ENCODE measurements at regions not wholly inside any gene's neighbourhood (a gene's known extent, or its start where the extent isn't known, plus 50 kb on each side); places are given as distances from the start of the nearest gene placed in this dataset.

GRCh38 chr10:61302124-61302523 is 151.1 kb downstream of the TMEM26 start:
- Histone ChIP-seq H3K4me3 (replicated peaks; ENCODE audit: low read depth, low read length) (no peak overlapping the region), H3K36me3 (ENCODE audit: control insufficient read depth, insufficient read depth, low read length) (no peaks in the 10 kb centered on the region), H3K27me3 (replicated peaks; ENCODE audit: control insufficient read depth, insufficient read depth, low read length) (no peaks in the 10 kb centered on the region)
- no peak for DNase-seq (ENCODE audit: extremely low read depth, insufficient read length)
- TF ChIP-seq, protein P1, sequence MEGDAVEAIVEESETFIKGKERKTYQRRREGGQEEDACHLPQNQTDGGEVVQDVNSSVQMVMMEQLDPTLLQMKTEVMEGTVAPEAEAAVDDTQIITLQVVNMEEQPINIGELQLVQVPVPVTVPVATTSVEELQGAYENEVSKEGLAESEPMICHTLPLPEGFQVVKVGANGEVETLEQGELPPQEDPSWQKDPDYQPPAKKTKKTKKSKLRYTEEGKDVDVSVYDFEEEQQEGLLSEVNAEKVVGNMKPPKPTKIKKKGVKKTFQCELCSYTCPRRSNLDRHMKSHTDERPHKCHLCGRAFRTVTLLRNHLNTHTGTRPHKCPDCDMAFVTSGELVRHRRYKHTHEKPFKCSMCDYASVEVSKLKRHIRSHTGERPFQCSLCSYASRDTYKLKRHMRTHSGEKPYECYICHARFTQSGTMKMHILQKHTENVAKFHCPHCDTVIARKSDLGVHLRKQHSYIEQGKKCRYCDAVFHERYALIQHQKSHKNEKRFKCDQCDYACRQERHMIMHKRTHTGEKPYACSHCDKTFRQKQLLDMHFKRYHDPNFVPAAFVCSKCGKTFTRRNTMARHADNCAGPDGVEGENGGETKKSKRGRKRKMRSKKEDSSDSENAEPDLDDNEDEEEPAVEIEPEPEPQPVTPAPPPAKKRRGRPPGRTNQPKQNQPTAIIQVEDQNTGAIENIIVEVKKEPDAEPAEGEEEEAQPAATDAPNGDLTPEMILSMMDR (IDR thresholded peaks at IDR 0.05; ENCODE audit: insufficient read depth, low read length, poor library complexity, severe bottlenecking), result no peak

DNA sequence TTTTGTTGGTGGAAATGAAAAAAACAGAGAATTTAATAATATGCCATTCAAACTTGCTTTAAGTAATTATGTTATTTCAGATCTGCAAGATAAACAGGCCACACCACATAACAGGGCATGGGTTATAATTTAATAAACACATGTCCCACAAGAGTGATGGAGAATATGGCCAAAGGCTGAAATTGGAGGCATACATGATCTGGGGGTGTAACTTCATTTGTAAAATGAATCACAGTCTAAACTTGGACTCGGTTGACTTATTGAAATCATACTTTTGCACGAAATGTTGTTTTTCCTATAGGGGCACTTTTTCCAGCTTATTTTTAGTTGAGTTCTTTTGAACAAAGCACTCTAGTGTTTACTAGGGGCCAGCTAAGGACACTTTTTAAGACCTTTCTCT is 151.6 kb downstream of the TMEM26 start:
- no peaks in the 10 kb centered on the region for H3K27me3 ChIP-seq (replicated peaks; ENCODE audit: control insufficient read depth, insufficient read depth, low read length)
- H3K36me3 ChIP-seq (ENCODE audit: control insufficient read depth, insufficient read depth, low read length), result no peaks in the 10 kb centered on the region
- no peak for DNase-seq (ENCODE audit: extremely low read depth, insufficient read length)
- TF ChIP-seq, protein P1 (IDR thresholded peaks at IDR 0.05; ENCODE audit: insufficient read depth, low read length, poor library complexity, severe bottlenecking), result no peak
- no peak overlapping the region for H3K4me3 ChIP-seq (replicated peaks; ENCODE audit: low read depth, low read length)

GRCh38 chr10:61299841-61300240 is 153.3 kb downstream of the TMEM26 start:
- TF ChIP-seq, protein P1 (IDR thresholded peaks at IDR 0.05; ENCODE audit: insufficient read depth, low read length, poor library complexity, severe bottlenecking), result no peak
- no peak for DNase-seq (ENCODE audit: extremely low read depth, insufficient read length)

DNA sequence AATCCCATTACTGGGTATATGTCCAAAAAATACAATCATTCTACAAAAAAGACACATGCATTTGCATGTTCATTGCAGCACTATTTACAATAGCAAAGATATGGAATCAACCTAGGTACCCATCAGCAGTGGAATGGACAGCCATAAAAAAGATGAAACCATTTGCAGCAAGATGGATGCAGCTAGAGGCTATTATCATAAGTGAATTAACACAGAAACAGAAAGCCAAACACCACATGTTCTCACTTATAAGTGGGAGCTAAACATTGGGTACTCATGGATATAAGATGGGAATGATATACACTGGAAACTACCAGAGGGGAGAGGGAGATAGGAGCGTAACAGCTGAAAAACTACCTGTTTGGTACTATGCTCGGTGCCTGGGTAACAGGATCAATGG is 154.0 kb downstream of the TMEM26 start:
- Histone ChIP-seq H3K4me3 (replicated peaks; ENCODE audit: low read depth, low read length) (no peak overlapping the region), H3K27me3 (replicated peaks; ENCODE audit: control insufficient read depth, insufficient read depth, low read length) (no peaks in the 10 kb centered on the region), H3K36me3 (ENCODE audit: control insufficient read depth, insufficient read depth, low read length) (no peaks in the 10 kb centered on the region)
- no peak for DNase-seq (ENCODE audit: extremely low read depth, insufficient read length)
- TF ChIP-seq, protein P1 (IDR thresholded peaks at IDR 0.05; ENCODE audit: insufficient read depth, low read length, poor library complexity, severe bottlenecking), result no peak

More at GRCh38 chr10:61299841-61300240, 153.3 kb downstream of the TMEM26 start:
- Histone ChIP-seq H3K36me3 (ENCODE audit: control insufficient read depth, insufficient read depth, low read length) (no peaks in the 10 kb centered on the region), H3K27me3 (replicated peaks; ENCODE audit: control insufficient read depth, insufficient read depth, low read length) (no peaks in the 10 kb centered on the region), H3K4me3 (replicated peaks; ENCODE audit: low read depth, low read length) (no peak overlapping the region)

DNA sequence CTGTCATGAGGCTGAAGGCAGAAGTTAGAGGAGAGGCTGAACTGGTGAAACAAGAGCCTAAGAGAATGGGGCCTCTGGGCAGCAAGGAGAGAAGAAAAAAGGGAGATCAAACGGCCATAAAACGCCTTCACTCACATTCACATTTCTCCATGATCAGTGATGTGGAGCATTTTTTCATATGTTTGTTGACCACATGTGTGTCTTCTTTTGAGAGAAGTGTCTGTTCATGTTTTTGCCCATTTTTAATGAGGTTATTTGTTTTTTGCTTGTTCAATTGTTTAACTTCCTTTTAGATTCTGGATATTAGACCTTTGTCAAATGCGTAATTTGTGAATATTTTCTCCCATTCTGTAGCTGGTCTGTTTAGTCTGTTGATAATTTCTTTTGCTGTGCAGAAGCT is 155.0 kb downstream of the TMEM26 start:
- Histone ChIP-seq H3K27me3 (replicated peaks; ENCODE audit: control insufficient read depth, insufficient read depth, low read length) (no peaks in the 10 kb centered on the region), H3K36me3 (ENCODE audit: control insufficient read depth, insufficient read depth, low read length) (no peaks in the 10 kb centered on the region), H3K4me3 (replicated peaks; ENCODE audit: low read depth, low read length) (no peak overlapping the region)
- TF ChIP-seq, protein P1 (IDR thresholded peaks at IDR 0.05; ENCODE audit: insufficient read depth, low read length, poor library complexity, severe bottlenecking), result no peak
- DNase-seq (ENCODE audit: extremely low read depth, insufficient read length), result no peak

- Histone ChIP-seq H3K4me3 (replicated peaks; ENCODE audit: low read depth, low read length) (no peak overlapping the region), H3K36me3 (ENCODE audit: control insufficient read depth, insufficient read depth, low read length) (no peaks in the 10 kb centered on the region), H3K27me3 (replicated peaks; ENCODE audit: control insufficient read depth, insufficient read depth, low read length) (no peaks in the 10 kb centered on the region)
- TF ChIP-seq, protein P1 (IDR thresholded peaks at IDR 0.05; ENCODE audit: insufficient read depth, low read length, poor library complexity, severe bottlenecking), result no peak
- DNase-seq (ENCODE audit: extremely low read depth, insufficient read length), result no peak
Observed at GRCh38 chr10:61296161-61296560, 157.0 kb downstream of the TMEM26 start.
